ENCODE measurements at regions not wholly inside any gene's neighbourhood (a gene's known extent, or its start where the extent isn't known, plus 50 kb on each side); places are given as distances from the start of the nearest gene placed in this dataset.

GRCh38 chr13:71237332-71237731 is 629.7 kb downstream of the DACH1 start:
- TF ChIP-seq PBX3 (IDR thresholded peaks at IDR 0.05), result no peak
- TF ChIP-seq CTCF (IDR thresholded peaks at IDR 0.05), result no peak
- TF ChIP-seq JUND (IDR thresholded peaks at IDR 0.05), result no peak
- no peak for TF ChIP-seq POLR2AphosphoS5 (IDR thresholded peaks at IDR 0.05; ENCODE audit: low read depth, low read length)
- TF ChIP-seq GATA2 (CRISPR knock-in tag; IDR thresholded peaks at IDR 0.05), result no peak
- no peak for TF ChIP-seq CHD2 (IDR thresholded peaks at IDR 0.05; ENCODE audit: low read length, partially characterized antibody)
- TF ChIP-seq USF2 (IDR thresholded peaks at IDR 0.05; ENCODE audit: borderline replicate concordance, low read depth, low read length), result no peak
- TF ChIP-seq REST (IDR thresholded peaks at IDR 0.05; ENCODE audit: low read depth, low read length), result no peak
- TF ChIP-seq FOXM1 (IDR thresholded peaks at IDR 0.05; ENCODE audit: low read depth), result no peak
- no peak for TF ChIP-seq RFX5 (IDR thresholded peaks at IDR 0.05; ENCODE audit: low read length)
- no peak for TF ChIP-seq MAX (IDR thresholded peaks at IDR 0.05; ENCODE audit: low read depth)
- TF ChIP-seq SIN3A (IDR thresholded peaks at IDR 0.05; ENCODE audit: borderline replicate concordance, low read depth, low read length), result no peak
